Hepatocyte (in vitro differentiated cells): ENCODE measurements at regions not wholly inside any gene's neighbourhood (a gene's known extent, or its start where the extent isn't known, plus 50 kb on each side); places are given as distances from the start of the nearest gene placed in this dataset.
"Not testable (repeated sequence)": the region's sequence is repeated elsewhere in the genome, so short reads cannot be mapped to it uniquely, and the experiment has no call there.

Experiments used
- DNase-seq: peaks from one replicate; pipeline ENCODE4 v3.0.0-alpha.2; 2016; ENCODE audit warnings: low spot score
- H2AFZ ChIP-seq: fragments of 200-600 bp; sonication (generic); 2 replicates; pipeline ENCODE4 v1.6.0; 2016; ENCODE audit warnings: antibody characterized with exemption, mild to moderate bottlenecking
- H3K27ac ChIP-seq: fragments of 200-600 bp; sonication (generic); 2 replicates; pipeline ENCODE4 v1.5.1; 2016; ENCODE audit warnings: mild to moderate bottlenecking
- H3K27me3 ChIP-seq: fragments of 200-600 bp; sonication (generic); 2 replicates; pipeline ENCODE4 v1.6.1; 2016
- H3K36me3 ChIP-seq: fragments of 200-600 bp; sonication (generic); replicated peaks from 2 replicates; pipeline ENCODE4 v1.5.1; 2016; ENCODE audit warnings: low read depth; ENCODE audit not compliant: insufficient read depth
- H3K4me1 ChIP-seq: fragments of 200-600 bp; sonication (generic); 2 replicates; pipeline ENCODE4 v1.5.1; 2016; ENCODE audit warnings: mild to moderate bottlenecking, moderate library complexity; ENCODE audit not compliant: insufficient read depth
- H3K4me2 ChIP-seq: fragments of 200-600 bp; sonication (generic); 2 replicates; pipeline ENCODE4 v1.6.0; 2016
- H3K4me3 ChIP-seq: fragments of 200-600 bp; sonication (generic); 2 replicates; pipeline ENCODE4 v1.5.1; 2016; ENCODE audit warnings: mild to moderate bottlenecking
- H3K79me2 ChIP-seq: fragments of 200-600 bp; sonication (generic); 2 replicates; pipeline ENCODE4 v1.6.0; 2017; ENCODE audit warnings: mild to moderate bottlenecking
- H3K9me2 ChIP-seq: fragments of 200-600 bp; sonication (generic); replicated peaks from 2 replicates; pipeline ENCODE4 v1.6.0; 2017; ENCODE audit warnings: mild to moderate bottlenecking; ENCODE audit not compliant: insufficient read depth
- H3K9me3 ChIP-seq: fragments of 200-600 bp; sonication (generic); 2 replicates; pipeline ENCODE4 v1.5.1; 2016; ENCODE audit warnings: low read depth, mild to moderate bottlenecking
- H4K20me1 ChIP-seq: fragments of 200-600 bp; sonication (generic); 2 replicates; pipeline ENCODE4 v1.6.0; 2016; ENCODE audit warnings: mild to moderate bottlenecking; ENCODE audit not compliant: insufficient read depth, poor library complexity, severe bottlenecking
- EZH2 ChIP-seq: fragments of 200-600 bp; sonication (generic); IDR thresholded peaks from 2 replicates; pipeline ENCODE4 v1.6.1; 2016; ENCODE audit warnings: antibody characterized with exemption, mild to moderate bottlenecking, borderline replicate concordance
- EZH2phosphoT487 ChIP-seq: fragments of 200-600 bp; sonication (generic); IDR thresholded peaks from one replicate; pipeline ENCODE4 v1.6.1; 2018; ENCODE audit warnings: antibody characterized with exemption, mild to moderate bottlenecking, low read depth, moderate library complexity; ENCODE audit not compliant: unreplicated experiment, severe bottlenecking
- WGBS: methylation state at CpG from one replicate; pipeline ENCODE4 v1.1.6; 2016; ENCODE audit warnings: low lambda C conversion rate; ENCODE audit errors: missing lambda C conversion rate; 5-methylcytosine and 5-hydroxymethylcytosine counted together
- TF ChIP-seq, protein P1 (sequence below): fragments of 200-600 bp; sonication (generic); IDR thresholded peaks from 2 replicates; pipeline ENCODE4 v1.5.1; 2016; ENCODE audit warnings: antibody characterized with exemption, mild to moderate bottlenecking; ENCODE audit not compliant: poor library complexity

GRCh38 chr1:166679369-166679768 is 159.9 kb upstream of the POGK start:
- Histone ChIP-seq H3K9me3 (no peaks in the 10 kb centered on the region), H3K36me3 (no peaks in the 10 kb centered on the region), H3K27ac (no peak overlapping the region), H3K27me3 (no peaks in the 10 kb centered on the region), H3K4me2 (no peak overlapping the region), H4K20me1 (no peaks in the 10 kb centered on the region), H2AFZ (no peak overlapping the region), H3K4me3 (no peak overlapping the region), H3K9me2 (no peaks in the 10 kb centered on the region), H3K79me2 (no peaks in the 10 kb centered on the region), H3K4me1 (no peaks in the 10 kb centered on the region)
- DNase-seq = no peak
- TF ChIP-seq EZH2phosphoT487 (no peak), EZH2 (no peak)
- TF ChIP-seq, protein P1, sequence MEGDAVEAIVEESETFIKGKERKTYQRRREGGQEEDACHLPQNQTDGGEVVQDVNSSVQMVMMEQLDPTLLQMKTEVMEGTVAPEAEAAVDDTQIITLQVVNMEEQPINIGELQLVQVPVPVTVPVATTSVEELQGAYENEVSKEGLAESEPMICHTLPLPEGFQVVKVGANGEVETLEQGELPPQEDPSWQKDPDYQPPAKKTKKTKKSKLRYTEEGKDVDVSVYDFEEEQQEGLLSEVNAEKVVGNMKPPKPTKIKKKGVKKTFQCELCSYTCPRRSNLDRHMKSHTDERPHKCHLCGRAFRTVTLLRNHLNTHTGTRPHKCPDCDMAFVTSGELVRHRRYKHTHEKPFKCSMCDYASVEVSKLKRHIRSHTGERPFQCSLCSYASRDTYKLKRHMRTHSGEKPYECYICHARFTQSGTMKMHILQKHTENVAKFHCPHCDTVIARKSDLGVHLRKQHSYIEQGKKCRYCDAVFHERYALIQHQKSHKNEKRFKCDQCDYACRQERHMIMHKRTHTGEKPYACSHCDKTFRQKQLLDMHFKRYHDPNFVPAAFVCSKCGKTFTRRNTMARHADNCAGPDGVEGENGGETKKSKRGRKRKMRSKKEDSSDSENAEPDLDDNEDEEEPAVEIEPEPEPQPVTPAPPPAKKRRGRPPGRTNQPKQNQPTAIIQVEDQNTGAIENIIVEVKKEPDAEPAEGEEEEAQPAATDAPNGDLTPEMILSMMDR = no peak
- 76% methylated on average over 1 of the region's 1 CpG for WGBS

DNA sequence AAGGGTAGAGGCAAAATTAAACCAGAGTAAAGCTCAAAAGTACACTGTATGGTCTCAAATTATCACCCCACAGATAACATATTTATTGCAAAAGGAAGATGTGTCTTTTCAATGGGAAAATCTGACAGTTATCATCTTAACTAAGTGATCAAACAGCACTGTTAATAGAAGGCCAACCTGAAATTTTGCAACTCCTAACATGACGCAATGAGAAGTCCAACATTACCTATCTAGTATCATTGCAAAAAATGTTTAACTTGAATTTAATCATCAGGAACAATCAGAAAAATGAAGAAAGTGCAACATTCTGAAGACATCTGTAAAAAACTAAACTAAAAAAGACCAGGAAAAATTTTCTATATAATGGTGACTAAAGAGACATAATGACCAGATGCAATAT is 156.7 kb upstream of the POGK start:
- Histone ChIP-seq H4K20me1 (no peaks in the 10 kb centered on the region), H3K4me1 (no peaks in the 10 kb centered on the region), H3K9me2 (no peaks in the 10 kb centered on the region), H3K4me3 (no peak overlapping the region), H3K4me2 (no peak overlapping the region), H3K36me3 (no peaks in the 10 kb centered on the region), H2AFZ (no peak overlapping the region), H3K27me3 (no peaks in the 10 kb centered on the region), H3K79me2 (no peaks in the 10 kb centered on the region), H3K9me3 (no peaks in the 10 kb centered on the region), H3K27ac (no peak overlapping the region)
- WGBS = 100% methylated on average over 1 of the region's 1 CpG
- DNase-seq = no peak
- TF ChIP-seq EZH2phosphoT487 (no peak), EZH2 (no peak)
- TF ChIP-seq, protein P1 = no peak

DNA sequence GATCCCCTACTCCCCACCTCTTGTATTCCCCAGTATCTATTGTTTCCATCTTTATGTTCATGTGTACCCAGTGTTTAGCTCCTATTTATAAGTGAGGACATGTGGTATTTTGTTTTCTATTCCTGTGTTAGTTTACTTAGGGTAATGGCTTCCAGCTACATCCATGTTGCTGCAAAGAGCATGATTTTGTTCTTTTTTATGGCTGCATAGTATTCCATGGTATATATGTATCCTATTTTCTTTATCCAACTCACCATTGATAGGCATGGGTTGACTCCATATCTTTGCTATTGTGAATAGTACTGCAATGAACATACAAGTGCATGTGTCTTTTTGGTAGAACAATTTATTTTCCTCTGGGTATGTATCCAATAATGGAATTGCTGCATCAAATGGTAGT is 154.6 kb upstream of the POGK start:
- not testable (repeated sequence) for H3K4me3 ChIP-seq, H3K36me3 ChIP-seq, H3K4me1 ChIP-seq, H3K79me2 ChIP-seq, H2AFZ ChIP-seq, DNase-seq, H3K4me2 ChIP-seq, H4K20me1 ChIP-seq, H3K9me3 ChIP-seq, H3K27ac ChIP-seq, H3K9me2 ChIP-seq, H3K27me3 ChIP-seq

- no peak overlapping the region for H2AFZ ChIP-seq
- H3K4me2 ChIP-seq = no peak overlapping the region
- WGBS = 76% methylated on average over 1 of the region's 1 CpG
- no peaks in the 10 kb centered on the region for H3K79me2 ChIP-seq
- no peaks in the 10 kb centered on the region for H3K36me3 ChIP-seq
- TF ChIP-seq EZH2phosphoT487 = no peak
- no peak for TF ChIP-seq EZH2
- TF ChIP-seq, protein P1 = no peak
- H3K9me2 ChIP-seq = no peaks in the 10 kb centered on the region
- no peaks in the 10 kb centered on the region for H3K4me1 ChIP-seq
- no peak overlapping the region for H3K4me3 ChIP-seq
- no peak for DNase-seq
- H3K27ac ChIP-seq = no peak overlapping the region
- H4K20me1 ChIP-seq = no peaks in the 10 kb centered on the region
- H3K9me3 ChIP-seq = no peaks in the 10 kb centered on the region
- H3K27me3 ChIP-seq = no peaks in the 10 kb centered on the region
Observed at GRCh38 chr1:166685200-166685599, 154.1 kb upstream of the POGK start.

DNA sequence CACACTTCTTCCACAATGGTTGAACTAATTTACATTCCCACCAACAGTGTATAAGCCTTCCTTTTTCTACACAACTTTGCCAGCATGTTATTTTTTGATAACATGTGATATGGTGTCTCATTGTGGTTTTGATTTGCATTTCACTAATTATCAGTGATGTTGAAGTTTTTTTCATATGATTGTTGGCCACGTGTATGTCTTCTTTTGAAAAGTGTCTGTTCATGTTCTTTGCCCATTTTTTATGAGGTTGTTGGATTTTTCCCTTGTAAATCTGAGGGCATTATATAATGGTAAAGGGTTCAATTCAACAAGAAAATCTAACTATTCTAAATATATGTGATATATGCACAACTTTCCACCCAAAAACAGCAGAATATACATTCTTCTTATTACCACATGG is 153.4 kb upstream of the POGK start:
- H3K9me2 ChIP-seq, H3K27ac ChIP-seq, H3K36me3 ChIP-seq, H3K9me3 ChIP-seq, H2AFZ ChIP-seq, H3K4me1 ChIP-seq, H3K27me3 ChIP-seq, H3K4me2 ChIP-seq, H3K4me3 ChIP-seq, H3K79me2 ChIP-seq, DNase-seq, H4K20me1 ChIP-seq: not testable (repeated sequence)
- 69% methylated on average over 1 of the region's 1 CpG for WGBS

DNA sequence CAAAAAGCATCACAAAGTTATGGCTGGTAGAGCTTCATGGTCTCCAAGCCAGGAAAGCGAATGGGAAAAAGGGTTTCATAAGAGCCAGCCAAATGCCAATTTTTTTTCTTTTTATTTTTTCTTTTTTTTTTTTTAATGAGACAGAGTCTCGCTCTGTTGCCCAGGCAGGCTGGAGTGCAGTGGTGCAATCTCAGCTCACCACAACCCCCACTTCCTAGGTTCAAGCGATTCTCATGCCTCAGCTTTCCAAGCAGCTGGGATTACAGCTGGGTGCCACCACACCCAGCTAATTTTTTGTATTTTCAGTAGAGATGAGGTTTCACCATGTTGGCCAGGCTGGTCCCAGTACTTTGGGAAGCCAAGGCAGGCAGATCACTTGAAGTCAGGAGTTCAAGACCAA is 148.7 kb upstream of the POGK start:
- H3K4me1 ChIP-seq, DNase-seq, H3K79me2 ChIP-seq, H3K9me2 ChIP-seq, H3K27ac ChIP-seq, H3K4me3 ChIP-seq, H3K9me3 ChIP-seq, H2AFZ ChIP-seq, H3K4me2 ChIP-seq, H3K27me3 ChIP-seq, H3K36me3 ChIP-seq, H4K20me1 ChIP-seq: not testable (repeated sequence)
- 86% methylated on average over 3 of the region's 3 CpGs for WGBS
